ENCODE measurements at regions not wholly inside any gene's neighbourhood (a gene's known extent, or its start where the extent isn't known, plus 50 kb on each side); places are given as distances from the start of the nearest gene placed in this dataset.

DNA sequence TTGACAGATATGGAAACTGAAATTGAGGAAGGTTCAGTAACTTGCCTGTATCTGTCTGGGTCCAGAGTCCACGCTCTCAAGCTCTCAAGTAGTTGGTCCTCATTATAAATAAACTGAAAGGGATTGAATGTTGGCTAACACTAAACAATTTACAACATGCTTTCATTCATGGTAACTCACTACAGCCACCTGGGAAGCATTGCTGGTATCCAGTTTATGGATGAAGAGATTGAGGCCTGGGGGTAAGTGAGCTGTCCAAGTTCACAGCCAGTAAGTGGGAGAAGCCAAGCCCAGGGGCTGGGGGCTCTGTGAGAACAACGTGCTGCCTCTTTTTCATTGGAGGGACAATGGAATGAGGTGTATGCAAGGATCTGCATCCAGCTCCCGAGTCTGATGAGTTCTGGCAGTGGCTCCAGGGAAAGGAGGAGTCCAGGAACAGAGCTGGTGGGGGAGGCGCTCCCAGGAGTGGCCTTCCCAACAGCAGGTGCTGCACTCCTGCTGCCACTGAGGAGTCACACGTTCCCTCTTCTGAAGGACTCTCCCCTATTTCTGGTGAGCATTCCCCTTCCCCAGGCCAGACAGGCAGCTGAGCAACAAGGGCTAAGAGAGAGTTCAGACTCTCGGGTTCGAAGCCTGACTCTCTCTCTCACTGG lies 175.8 kb downstream of the CSNK2A3 start:
- DNase-seq (ENCODE audit: low read depth) = no peak

DNA sequence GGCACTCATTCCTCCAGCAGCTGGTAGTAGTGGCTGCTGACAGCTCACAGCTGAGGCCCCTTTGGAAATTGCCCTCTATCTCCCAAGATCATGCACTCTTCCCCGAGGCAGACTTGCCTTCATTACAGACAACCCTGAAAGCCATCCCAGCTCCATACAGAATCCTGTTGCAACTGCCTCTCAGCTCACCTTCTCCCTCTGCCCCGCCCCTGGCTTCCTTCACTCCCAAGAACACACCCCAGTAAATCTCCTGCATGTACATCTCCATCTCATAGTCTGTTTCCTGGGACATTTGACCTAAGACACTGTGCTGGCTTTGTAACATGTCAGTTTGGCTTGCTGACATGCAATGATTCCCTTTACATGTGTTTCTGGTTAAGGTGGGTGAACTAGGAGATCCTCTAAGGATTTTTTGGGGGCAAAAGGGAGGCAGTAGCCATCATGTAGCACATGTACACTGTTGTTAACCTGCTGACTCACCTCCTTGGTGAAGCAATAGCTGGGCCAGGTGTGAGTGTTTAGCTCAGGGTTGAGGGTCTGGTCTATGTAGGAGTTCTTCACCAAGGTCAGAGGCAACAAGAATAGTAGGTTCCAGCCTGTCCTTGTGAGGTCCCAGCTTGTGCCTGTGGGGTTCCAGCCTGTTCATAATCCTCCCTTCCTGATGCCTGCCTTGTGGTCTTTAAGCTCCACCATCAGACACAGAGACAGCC lies 179.6 kb downstream of the CSNK2A3 start:
- DNase-seq (ENCODE audit: low read depth) = no peak

DNA sequence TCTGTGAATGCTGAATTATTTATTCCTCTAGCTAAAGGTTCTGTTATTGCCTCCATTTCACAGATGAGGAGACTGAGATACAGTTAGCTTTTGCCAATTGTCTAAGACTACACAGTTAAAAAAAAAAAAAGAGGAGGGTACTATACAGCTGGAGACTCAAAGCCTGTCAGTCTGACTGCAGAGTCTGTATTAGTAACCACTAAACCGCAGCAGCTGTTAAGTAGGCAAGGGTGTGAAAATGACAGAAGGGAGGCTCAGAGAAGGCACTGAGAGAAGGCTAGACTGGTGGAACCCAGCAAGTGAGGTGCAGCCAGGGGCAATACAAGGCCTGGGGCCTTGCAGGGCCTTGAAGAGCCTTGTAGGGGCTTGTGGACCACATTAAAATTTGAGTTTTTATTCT lies 181.2 kb downstream of the CSNK2A3 start:
- DNase-seq (ENCODE audit: low read depth) = no peak

DNA sequence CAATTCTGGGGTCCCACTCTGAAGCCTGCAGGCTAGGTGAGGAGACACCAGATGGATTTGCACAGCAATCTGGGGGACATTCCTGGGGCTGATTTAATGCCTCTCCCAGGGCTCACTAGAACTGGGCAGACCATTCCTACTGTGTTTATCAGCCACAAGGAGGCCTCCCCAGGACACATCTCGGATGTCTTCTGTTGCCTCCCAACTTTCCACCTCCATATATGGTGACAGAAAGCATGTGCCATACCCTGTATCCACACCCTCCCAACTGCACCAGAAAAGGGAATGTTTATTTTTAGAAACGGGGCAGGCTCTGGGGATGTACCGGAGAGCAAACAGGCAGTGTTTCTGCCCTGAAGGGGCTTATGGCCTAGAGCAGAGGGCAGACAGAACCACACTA lies 181.8 kb downstream of the CSNK2A3 start:
- no peak for DNase-seq (ENCODE audit: low read depth)

DNA sequence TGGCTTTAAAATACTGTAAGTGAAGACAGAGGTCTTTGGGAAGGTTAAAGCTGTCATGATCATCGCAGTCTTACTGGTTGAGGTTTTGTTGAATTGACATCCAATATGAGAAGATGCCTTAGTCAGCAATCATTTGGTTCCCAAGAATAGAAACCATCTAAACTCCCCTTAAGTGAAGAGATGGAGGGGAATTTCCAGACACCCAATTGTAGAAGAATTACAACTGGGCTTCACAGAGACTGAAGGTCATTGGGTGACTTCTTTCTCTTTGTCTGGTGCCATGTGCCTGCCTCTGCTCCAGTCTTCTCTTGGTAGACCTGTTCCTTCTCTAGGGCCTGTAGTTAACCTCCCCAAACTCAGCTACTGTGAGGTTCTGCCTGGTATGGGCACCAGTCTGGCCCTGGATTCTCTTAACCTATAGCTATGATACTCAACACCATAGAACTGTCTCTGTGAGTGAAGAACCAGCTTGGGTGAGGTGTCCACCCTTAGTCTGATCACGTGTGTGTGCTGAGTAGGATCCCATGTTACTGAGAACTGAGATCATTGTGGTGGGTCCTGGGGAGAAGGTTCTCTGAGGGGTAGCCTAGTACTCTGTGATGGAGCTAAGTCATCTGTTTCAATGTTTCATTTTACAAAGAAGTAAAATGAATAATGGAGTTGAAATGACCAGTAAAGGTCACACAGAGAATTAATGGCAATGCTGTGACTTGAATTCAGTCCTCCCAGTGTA lies 182.5 kb downstream of the CSNK2A3 start:
- no peak for DNase-seq (ENCODE audit: low read depth)

DNA sequence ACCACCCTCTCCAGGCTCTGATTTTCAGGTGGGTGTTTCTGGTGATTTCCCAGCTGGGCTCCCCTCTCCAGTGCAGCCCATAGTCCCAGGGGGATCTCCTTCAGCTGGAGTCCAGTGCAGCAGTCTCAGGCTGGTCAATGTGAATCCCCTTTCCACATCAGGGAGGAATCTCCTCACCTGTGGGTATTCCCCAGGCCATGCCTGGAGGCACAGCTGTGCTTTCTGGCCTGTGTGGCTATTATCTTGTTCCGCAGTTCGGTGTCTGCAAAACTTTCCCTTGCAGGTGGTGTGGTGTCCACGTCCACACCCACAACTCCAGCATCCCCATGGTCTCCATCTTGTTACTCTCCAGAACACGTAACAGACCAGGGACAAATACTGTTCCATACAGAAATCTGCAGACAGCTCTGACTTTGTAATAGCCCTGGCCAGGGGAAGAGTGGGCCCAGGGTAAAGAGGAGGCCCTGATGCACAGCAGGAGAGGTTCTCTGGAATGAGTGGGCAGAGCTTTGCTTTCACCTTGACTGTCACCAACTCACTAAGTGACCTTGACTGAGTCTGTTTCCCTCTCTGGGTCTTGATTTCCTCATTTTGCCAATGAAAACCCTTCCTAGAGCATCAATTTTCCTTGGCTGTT lies 183.2 kb downstream of the CSNK2A3 start:
- no peak for DNase-seq (ENCODE audit: low read depth)

DNA sequence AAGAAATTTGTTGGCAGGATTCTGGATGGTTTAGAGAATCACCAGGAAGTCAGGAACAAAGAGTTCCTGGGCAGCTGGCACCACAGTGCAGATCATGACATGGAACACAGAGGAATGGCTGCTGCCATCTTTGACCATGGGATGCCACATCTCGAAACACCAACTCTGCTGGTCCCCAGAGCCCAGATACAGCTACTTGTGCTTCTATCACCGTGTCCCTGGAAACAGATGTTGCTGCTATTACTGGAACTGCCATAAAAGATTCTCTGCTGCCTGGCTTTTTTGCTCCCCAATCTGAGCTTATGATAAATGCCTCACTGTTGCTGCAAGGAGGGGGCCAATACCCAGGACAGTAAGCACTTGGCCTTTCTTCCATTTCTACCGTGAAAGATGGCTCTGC lies 185.2 kb downstream of the CSNK2A3 start:
- DNase-seq (ENCODE audit: low read depth) = no peak

DNA sequence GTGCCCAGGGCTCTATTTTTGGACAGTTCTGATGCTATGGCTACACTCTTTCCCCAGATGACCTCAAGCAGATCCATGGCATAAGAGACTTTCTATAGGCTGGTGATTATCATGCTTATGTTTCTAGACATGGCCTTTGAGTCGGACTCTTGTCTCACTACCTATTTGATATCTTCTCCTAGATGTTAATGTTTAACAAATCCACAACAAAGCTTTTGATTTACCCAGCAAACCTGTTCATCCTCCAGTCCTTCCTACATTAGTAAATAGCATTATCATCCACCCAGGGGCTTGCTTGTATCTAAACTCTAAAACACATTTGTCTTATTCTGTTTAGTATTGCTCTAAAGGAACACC lies 188.7 kb downstream of the CSNK2A3 start:
- no peak for DNase-seq (ENCODE audit: low read depth)

DNA sequence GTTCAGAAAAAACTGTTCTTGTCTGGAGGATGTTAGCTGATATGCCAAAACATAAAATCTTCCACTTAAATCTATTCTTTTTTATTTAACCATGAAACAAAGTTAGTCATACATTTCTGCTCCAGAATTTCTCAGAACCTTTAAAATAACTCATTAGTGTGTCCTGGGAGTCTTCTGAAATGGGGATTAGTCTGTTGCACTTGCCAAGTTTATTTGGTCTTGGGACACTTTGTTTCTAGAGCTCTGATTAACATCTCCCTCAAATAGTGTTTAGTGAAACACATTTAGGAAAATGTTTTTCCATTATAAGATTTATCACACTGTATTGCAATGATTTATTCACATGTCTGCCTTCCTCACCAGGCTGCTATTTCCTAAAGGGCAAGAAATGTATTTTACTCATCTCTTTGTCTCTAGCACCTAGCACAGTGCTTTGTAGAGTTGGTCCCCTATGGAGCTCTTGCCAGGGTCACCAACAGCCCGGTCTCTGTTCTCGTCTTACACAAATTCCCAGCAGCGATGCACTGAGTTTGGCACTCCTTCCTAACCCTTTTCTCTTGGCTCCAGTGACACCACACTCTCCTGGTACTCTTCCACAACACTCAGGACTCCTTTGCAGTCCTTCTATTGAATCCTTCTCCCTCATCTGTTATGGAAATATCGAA lies 189.2 kb downstream of the CSNK2A3 start:
- no peak for DNase-seq (ENCODE audit: low read depth)

DNA sequence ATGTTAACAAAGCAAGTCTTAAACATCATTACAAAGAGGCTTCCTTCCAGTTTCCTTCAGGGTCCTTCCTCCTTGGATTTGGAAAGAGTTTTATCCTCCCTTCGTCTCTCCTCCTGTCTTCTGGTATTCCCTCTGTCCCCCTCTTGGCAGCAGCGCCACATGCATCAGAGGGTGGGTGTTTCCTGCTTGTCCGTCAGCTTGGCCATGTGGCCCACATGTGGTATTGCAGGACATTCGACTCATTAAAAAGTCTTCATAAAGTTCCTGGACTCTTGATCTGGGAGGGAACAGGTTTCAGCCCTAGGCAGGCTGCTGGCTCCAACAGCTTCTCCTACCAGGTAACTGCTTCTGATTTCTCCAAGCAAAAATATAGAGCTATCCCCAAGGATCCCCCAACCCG lies 189.8 kb downstream of the CSNK2A3 start:
- DNase-seq (ENCODE audit: low read depth) = no peak

DNA sequence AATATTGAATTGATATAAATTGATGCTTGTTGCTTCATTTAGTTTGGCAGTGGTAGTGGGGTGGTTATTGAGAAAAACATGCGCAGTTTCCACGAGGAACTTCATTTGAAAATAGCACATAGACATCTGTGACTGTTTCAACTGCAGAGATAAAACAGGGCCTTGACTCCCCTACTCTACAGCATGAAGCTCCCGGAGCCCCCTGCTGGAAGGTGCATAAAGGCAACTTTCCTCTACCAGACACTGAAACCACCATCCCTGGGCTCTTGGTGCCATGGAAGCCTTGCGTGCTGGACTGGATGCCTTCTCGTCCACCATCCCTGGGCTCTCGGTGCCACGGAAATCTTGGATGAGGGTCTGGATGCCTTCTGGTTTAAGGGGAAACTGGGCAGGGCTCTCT lies 195.9 kb downstream of the CSNK2A3 start:
- no peak for DNase-seq (ENCODE audit: low read depth)

DNA sequence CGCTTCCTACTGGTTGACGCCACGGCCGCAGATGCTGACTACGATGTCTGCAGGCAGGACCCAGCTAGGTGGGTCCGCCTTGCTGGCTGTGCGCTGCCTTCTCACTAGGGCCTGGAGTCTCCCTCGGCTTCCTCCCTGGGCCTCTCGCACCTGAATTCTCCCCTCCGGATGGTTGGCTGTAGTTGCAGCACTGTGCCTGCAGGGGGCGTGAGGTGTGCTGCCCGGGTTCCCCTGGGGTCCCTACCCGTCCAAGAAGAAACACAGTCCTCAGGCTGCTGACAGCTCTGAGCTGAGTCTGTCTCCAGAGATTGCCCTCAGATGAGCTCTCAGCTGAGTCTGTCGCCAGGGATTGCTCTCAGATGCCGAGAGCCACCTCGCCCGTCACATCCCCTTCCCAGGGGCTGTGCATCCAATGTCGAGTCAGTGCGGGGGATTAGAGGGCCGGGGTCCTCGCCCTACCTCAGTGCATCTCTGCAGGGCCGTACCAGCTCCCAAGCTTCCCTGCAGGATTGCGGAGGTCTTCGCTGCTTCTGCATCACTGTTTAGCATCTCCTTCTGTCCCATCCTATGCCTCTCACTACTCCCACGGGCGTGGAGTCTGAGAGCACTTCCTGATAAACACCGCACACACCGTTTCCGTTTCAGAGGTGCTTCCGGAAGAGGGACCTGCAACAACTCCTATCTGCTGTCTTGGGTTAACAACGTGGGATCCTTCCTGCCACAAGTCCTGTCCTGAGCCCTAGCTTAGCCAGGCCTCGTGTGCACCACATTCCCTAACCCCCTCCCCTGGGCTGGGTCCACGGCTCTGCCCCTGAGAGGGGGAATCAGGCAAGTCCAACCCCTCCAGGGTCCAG lies 196.9 kb downstream of the CSNK2A3 start:
- no peak for DNase-seq (ENCODE audit: low read depth)

DNA sequence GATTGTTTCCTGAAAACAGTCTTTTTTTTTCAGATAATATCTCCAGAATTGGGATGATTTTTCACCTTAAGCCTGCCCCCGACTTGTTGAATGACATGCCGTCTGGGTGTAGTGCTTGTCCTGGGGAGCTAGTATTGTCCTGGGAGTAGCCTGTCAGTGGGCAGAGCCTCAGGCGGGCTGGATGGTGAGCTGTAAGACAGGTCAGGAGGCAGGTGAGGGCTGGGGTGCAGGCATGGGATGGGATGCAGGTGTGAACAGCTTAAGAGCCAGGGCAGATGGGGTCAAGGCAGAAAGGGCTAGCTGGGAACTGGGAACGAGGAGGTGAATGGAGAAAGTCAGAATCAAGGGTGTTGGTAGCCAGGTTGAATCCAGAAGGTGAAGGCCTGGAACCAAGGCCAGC lies 200.2 kb downstream of the CSNK2A3 start:
- no peak for DNase-seq (ENCODE audit: low read depth)

DNA sequence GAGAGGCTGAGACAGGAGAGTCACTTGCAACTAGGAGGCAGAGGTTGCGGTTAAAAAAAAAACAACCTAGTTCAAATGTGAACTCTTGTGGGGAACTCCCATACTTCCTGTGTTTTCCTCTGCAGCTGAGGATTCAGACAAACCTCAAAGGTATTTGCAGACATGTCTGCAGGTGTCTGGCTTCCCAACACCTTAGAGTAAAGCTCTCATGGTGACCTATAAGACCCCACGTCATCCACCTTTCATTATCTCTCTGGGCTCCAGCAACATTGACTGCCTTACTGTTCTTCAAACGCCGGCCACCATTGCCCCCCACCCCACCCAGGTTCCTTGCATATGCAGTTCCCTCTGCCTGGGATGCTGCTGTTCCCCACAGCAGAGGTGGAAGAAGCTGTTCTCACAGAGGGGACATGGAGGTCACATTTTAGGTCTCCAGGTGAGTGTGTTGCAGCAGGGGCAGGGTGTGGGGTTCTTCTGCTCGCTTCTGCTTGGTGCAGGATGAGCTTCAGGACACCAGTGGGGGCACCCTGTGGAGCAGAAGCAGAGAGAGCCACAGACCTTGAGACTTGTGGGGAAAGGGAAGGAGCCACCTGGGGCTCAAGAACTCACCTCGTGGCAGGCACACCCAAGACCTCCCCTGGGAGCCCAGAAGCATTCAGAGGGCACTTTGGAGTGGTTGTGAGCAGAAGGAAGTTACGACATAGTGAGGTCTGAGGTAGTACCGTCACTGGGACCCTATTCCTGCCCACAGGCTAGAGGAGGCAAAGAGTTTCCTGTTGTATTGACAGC lies 203.2 kb downstream of the CSNK2A3 start:
- DNase-seq (ENCODE audit: low read depth) = no peak

DNA sequence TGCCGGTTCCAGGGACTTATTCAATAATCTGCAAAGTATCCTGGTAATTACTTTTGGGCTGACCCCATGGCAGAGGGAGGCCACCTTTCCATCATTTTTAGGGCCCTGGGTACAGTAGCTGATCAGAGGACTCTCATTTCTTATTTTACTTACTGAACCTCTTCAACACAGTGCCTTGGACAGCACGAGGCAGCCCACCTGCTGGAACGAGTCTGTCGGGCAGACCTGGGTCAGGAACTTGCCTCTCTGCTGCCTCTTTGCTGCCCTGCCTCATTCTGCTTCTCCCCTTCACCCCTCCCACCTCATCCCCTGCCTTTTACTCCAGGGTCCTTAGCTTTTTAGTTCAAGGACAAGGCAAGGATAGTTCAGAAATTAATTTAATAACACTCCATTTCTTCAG lies 204.5 kb downstream of the CSNK2A3 start:
- no peak for DNase-seq (ENCODE audit: low read depth)

DNA sequence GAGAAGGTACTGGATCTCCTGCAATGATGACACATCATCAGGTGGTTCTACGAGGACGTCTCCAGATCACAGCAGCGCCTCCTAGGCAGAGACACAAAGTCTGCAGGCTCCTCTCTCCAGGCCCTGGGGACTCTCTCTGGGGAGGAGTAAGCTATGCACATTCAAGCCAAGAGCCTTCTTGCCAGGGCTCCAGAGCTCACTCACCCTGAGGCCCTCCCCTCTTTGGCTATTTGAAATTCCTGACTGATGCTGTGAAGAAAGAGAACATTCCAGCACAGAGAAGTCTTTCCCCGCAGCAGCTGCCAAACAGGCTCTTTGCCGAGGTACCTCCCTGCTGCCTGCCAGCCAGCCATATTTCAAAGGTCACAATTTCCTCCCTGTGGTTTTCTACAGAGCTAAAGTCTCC lies 204.9 kb downstream of the CSNK2A3 start:
- DNase-seq (ENCODE audit: low read depth) = peak; percentile 78

DNA sequence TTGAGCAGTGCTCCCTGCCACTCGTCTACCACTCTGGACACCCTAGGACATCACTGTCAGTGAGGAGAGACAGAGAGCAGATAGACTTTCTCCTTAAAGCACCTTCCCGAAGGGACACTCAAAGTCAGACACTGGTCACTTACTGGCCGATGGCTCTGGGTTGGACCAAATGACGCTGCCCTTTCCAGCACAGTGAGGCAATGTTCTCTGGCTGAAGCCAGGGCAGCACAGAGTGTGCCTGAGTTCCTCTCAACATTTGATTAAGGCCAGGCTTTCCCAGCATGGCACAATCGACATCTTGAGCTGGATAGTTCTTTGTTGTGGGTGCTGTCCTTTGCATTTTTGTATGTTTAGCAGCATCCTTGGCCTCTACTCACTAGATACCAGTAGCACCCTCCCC lies 206.2 kb downstream of the CSNK2A3 start:
- no peak for DNase-seq (ENCODE audit: low read depth)

DNA sequence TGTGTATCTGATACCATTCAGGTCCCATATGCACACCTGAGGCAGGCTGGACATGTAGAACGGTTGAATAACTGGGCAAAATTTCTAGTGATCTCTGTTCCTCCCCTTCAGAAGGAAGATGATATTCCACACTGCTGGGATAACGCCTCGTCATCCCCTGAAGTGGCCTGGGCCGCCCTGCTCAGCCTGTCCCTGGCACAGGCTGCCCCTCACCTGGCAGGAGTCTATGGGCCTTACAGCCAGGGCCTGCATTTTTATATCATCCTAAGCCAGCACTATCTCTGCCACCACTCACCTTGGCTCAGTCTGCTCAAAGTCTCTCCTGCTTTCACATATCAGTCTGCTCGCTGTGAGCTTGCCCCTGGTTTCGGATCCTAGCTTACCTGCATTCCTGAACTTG lies 209.2 kb downstream of the CSNK2A3 start:
- no peak for DNase-seq (ENCODE audit: low read depth)

DNA sequence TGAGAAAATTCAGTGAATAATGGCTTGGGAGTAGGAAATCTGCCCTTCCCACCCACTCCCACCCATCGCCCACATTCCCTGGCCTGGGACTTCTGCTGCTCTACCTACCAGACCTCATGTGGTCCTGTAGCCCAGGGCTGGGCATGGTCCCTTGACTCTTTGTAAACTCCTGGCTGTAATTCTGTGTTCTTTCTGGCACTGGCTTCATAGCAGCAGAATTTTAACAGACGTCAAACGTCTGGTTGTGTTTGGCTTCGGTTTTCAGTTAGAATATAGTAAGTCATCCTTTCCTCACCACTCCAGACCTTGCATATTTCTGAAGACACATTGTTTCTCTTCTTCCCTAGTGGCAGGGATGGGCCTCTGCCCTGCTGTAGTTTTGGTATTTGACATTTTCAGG lies 210.6 kb downstream of the CSNK2A3 start:
- no peak for DNase-seq (ENCODE audit: low read depth)

DNA sequence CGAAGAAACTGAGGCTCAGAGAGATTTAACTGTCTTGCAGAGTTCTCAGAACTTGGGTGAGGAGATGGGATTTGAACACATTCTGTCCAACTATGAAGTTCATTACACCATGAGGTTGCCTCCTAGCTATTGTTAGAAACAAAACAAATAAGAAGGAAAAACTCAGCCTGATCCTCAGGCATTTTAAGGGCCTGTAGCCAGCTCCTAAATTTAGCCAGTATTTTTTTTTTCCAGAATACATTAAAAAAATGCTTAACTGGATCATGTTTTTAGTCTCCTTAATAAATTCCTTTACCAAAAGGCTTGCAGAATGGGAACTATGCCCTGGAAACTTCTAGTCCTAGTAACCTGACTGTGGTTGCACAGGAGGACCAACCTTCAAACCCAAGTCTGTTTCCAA lies 212.0 kb downstream of the CSNK2A3 start:
- no peak for DNase-seq (ENCODE audit: low read depth)

DNA sequence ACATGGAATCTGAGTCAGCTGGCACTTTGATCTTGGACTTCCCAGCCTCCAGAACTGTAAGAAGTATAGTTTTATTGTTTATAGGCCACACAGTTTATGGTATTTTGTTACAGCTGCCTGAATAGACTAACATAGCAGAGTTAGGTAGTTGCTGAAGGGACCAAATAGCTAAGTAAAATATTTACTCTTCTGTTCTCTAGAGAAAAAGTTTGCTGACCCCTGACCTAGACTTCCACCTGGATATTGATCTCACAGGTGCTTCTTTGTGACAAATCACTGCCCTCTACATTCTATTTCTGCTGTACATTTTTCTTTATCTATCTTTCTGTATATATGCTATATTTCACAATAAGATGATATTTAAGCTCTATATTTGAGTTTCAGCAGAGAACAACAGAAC lies 212.5 kb downstream of the CSNK2A3 start:
- DNase-seq (ENCODE audit: low read depth) = no peak

Measured in renal cortical epithelial cell (primary cell).